ENCODE measurements at regions not wholly inside any gene's neighbourhood (a gene's known extent, or its start where the extent isn't known, plus 50 kb on each side); places are given as distances from the start of the nearest gene placed in this dataset.

DNA sequence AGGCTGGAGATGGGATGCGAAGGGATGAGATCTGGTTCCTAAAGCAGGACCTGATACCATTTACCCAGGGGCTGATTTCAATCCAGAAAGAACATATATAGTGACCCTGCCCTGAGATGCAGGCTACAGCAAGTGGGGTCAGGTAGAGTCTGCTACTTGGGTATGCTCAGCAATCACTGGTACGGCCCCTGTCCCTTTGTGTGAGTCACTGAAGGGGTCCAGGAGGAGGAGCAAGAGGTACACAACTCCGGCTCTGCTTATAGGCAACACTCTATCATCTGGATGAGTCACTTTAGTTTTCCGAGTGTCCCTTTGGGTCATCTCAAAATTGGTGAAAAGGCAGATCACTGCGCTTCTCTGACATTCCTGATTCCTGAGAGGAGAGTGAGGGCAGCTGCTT lies 79.6 kb upstream of the SORCS1 start:
- WGBS (ENCODE audit: extremely low coverage, insufficient read length, low lambda C conversion rate): no CpG with 5 or more reads among the region's 5 CpGs
- TF ChIP-seq CTCF (conservative IDR thresholded peaks at IDR 0.05): no peak
- no peak overlapping the region for H2AK5ac ChIP-seq (ENCODE audit: insufficient read length, low read length)

More for the DNA sequence above, 79.6 kb upstream of the SORCS1 start:
- Histone ChIP-seq H4K8ac (replicated peaks; ENCODE audit: insufficient read length, low read depth, low read length) (no peak overlapping the region), H3K79me1 (ENCODE audit: insufficient read depth, low read depth, low read length, poor library complexity, severe bottlenecking) (no peaks in the 10 kb centered on the region), H2BK15ac (ENCODE audit: low read depth, low read length) (no peak overlapping the region), H3K23me2 (ENCODE audit: insufficient read length, low read depth, low read length, poor library complexity, severe bottlenecking) (no peaks in the 10 kb centered on the region), H3K4ac (ENCODE audit: low read depth, low read length) (no peak overlapping the region), H4K91ac (ENCODE audit: insufficient read length, low read depth, low read length) (no peak overlapping the region), H2BK12ac (ENCODE audit: insufficient read length, low read depth, low read length) (no peak overlapping the region), H3K14ac (ENCODE audit: insufficient read depth, low read length) (no peak overlapping the region), H2BK20ac (ENCODE audit: low read depth, low read length, poor library complexity, severe bottlenecking) (no peak overlapping the region), H3K4me1 (ENCODE audit: insufficient read depth, low read length) (no peaks in the 10 kb centered on the region), H3K79me2 (ENCODE audit: insufficient read depth, low read length) (no peaks in the 10 kb centered on the region), H3K18ac (ENCODE audit: insufficient read length, low read depth, low read length) (no peak overlapping the region), H3T11ph (ENCODE audit: low read length) (no peak overlapping the region), H3K56ac (ENCODE audit: insufficient read length, low read depth, low read length) (no peak overlapping the region), H2BK120ac (ENCODE audit: low read depth, low read length, poor library complexity, severe bottlenecking) (no peak overlapping the region), H3K4me2 (ENCODE audit: insufficient read depth, insufficient read length, low read length) (no peak overlapping the region), H3K27ac (ENCODE audit: insufficient read length, low read depth, low read length) (no peak overlapping the region), H4K20me1 (ENCODE audit: control insufficient read depth, insufficient read depth, insufficient read length) (no peaks in the 10 kb centered on the region), H3K27me3 (ENCODE audit: insufficient read depth, low read length) (no peaks in the 10 kb centered on the region), H3K9me3 (ENCODE audit: control insufficient read depth, low read depth, low read length) (no peaks in the 10 kb centered on the region), H2BK5ac (ENCODE audit: insufficient read length, low read length) (no peak overlapping the region), H4K5ac (ENCODE audit: insufficient read length, low read depth, low read length) (no peak overlapping the region), H2AFZ (ENCODE audit: low read length) (no peak overlapping the region), H3K9ac (ENCODE audit: extremely low read depth, insufficient read length, low read length) (no peak overlapping the region), H3K23ac (ENCODE audit: insufficient read length, low read depth, low read length) (no peak overlapping the region)
- H3K36me3 Mint-ChIP-seq (ENCODE audit: insufficient read depth in 1 of 3, low read depth in 3 of 3): no peaks in the 10 kb centered on the region
- no peak overlapping the region for H3K27ac Mint-ChIP-seq
- no peaks in the 10 kb centered on the region; the same call in 1 of the 2 replicates for H3K27me3 Mint-ChIP-seq (ENCODE audit: low read depth)
- DNase-seq: no peak
- no peak overlapping the region for H3K4me3 Mint-ChIP-seq
- no peaks in the 10 kb centered on the region for H3K4me1 Mint-ChIP-seq
- H3K9me3 Mint-ChIP-seq: no peaks in the 10 kb centered on the region

Data from H9 (cell line).